Stimulated activated CD8-positive, alpha-beta memory T cell treated with anti-CD3 and anti-CD28 coated beads, Interleukin-7, amount 100 ng/mL, for 4 hours (primary cell): ENCODE measurements at regions not wholly inside any gene's neighbourhood (a gene's known extent, or its start where the extent isn't known, plus 50 kb on each side); places are given as distances from the start of the nearest gene placed in this dataset.

Source experiments
- DNase-seq, 2 donors: peaks; one replicate each; pipeline ENCODE4 v3.0.0-alpha.2; 2020; ENCODE audit warnings: low read depth in 2 of 2

DNA sequence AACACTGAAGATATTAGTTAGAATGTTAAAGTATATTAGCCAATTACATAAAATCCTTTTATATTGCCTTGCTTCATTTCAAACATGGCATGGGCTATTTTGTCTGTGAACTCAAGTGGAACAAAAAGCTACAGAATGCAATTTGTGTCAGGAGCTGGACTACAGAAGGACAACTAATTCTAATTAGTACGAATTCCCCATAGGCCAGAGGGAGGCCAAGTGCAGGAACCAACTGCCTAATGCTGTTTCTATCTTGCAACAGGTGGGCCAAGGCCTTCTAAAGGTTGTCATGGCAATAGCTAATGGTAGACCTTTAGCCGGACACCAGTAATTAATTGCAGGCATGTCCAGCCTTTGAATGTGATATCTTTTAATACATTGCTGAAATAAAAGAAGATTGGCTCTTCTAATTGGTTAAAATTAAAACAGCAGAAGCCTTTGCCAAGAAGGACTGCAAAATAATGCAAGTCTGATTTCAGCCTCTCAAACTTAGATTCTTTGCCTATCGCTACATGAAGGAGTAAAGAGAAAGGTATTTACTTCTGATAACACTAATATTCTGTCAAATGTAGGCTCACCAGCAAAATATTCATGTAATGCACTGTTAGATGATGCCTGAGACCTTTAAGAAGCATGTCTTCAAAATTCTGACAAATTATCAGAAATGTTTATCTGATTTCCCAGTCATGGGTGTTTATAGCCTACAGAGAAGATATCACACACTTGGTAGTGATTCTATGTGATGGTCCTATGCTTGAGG is 232.1 kb downstream of the LMO4 start:
- DNase-seq: no peak

DNA sequence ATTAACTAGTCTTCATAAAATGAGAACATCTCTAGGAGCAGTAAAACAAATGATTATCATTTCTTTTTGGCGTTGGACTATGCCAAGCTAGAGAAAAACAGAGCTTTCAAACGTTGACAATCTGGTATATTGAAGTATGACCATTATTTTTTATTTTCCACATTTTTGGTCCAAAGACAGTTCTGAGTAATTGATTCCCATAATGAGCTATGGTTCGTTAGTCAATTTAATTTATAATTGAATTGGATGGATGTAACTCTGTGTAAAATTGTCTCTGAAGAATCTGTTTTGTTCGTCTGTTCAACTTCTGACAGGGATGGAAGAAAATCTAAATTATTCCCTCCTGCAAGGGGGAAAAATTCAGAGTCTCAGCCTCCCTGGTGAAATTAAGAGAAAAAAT is 234.5 kb downstream of the LMO4 start:
- DNase-seq: no peak

- DNase-seq: no peak
Observed at GRCh38 chr1:87565861-87566260, 237.2 kb downstream of the LMO4 start.

GRCh38 chr1:87568005-87568404 is 239.3 kb downstream of the LMO4 start:
- DNase-seq: no peak

GRCh38 chr1:87568911-87569310 is 240.2 kb downstream of the LMO4 start:
- no peak for DNase-seq

DNA sequence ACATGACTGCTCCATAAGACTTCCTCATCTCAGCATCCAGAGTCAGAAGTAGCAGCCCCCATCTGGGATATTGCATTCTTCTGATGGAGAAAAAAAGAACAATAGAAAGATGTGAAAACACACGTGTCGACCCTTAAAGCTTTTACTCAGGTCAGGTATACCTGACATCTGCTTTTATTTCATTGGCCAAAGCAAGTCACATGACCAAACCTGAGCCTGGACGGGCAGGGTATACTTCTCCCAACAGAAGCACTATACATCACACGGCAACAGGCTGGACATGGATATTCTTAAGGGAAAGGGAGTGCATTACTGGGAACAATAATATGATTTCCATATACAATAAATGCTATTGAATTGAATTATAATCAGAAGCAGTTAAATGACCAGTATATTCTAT is 243.3 kb downstream of the LMO4 start:
- DNase-seq: no peak

DNA sequence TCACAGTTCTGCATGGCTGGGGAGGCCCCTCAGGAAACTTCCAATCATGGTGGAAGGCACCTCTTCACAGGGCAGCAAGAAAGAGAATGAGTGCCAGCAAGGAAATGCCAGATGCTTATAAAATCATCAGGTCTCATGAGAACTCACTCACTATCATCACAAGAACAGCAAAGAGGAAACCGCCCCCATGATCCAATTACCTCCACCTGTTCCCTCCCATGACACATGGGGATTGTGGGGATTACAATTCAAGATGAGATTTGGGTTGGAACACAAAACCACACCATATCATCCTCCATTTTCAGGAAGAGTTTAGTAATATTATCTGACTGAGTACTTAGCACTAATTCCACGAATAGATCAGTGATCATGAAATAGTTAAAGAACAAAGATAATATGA is 244.2 kb downstream of the LMO4 start:
- no peak for DNase-seq

DNA sequence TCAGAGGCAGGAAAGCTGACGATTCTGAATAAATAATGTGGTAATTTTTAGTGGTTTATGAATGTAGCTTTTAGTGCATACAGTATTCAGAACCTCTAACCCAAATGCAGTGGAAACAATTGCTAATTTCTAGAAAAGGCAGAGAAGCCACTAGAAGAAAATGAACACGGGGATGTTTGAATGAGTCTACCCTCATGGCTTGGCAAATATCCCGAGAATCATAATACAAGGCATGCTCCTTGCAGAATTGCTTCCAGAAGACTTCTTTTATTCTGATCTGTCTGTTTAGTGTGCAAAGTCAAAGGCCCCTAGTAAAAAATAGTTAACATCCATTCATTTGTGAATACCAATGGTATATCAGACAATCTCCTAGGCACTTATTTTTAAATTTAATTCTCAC is 246.8 kb downstream of the LMO4 start:
- DNase-seq: no peak

GRCh38 chr1:87578464-87578863 is 249.8 kb downstream of the LMO4 start:
- DNase-seq: no peak

- DNase-seq: no peak
Observed at GRCh38 chr1:87583459-87583858, 254.8 kb downstream of the LMO4 start.

DNA sequence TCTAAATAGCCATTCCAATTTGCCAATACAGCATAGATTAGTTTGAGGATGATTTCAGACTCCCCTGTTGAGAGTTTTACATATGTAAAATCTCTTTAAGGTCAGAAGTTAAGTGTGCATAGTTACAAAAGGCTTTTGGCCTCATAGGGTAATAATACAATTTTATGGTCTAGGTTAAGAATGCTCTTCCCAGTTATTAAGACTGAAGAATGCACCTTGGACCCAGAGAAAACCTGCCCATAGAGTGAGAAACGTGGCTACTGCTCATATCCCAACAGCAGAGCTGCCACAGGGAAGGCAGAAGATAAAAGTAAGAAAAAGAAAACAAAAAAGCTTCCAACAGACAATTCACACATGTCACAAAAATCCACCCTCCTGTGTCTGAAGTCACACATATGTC is 255.9 kb downstream of the LMO4 start:
- no peak for DNase-seq

GRCh38 chr1:87586501-87586900 is 257.8 kb downstream of the LMO4 start:
- DNase-seq: no peak

- DNase-seq: no peak
Observed at GRCh38 chr1:87588495-87588894, 259.8 kb downstream of the LMO4 start.

GRCh38 chr1:87591492-87591891 is 262.8 kb downstream of the LMO4 start:
- no peak for DNase-seq

DNA sequence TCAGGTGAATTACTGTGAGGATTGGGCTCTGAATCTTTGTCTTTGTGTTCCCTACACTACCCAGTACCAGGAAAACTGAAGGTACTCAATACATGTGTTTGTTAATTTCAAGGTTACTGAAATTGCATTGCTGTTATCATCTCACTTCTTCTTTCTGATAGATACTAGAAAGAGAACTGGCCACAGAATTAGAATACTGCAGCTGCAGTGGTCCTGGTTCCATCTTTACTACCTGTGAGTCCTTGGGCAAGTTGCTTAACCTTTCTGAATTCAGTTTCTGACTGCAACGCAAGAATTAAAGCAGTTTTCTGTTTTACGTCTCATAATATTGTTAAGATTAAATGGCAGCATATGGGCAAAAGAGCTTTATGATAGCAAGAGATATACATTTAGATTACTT is 263.5 kb downstream of the LMO4 start:
- DNase-seq: no peak

DNA sequence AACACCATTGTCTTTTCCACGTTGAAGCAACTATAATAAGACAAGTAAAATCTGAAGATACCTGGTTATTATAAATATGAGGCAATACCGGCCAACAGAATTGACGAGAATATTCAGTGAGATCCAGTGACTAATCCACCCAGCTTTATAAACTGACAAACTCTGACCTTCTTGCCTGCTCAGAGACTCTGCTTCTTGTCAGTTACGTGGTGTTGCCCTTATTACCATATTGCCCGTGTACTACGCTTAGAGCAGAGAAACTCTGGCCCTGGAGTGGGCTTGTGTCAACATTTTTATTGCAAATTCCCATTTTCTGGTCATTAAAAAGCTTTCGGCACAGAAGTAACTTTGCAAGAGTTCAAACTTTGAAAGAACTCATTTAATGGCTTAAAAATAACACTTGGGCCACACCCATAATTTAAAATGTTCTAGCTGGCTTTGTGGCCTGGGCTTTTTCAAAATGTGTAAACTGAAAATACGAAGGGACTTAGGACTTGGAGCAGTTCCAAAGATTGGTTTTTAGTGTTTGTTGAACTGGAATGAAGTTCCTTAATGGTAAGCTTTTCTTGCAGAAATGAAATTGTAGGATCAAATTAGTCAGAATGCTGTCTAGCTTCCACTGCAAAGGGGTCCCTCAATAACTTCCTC is 266.2 kb downstream of the LMO4 start:
- DNase-seq: no peak

- DNase-seq: no peak
Observed at GRCh38 chr1:87595384-87595781, 266.7 kb downstream of the LMO4 start.

DNA sequence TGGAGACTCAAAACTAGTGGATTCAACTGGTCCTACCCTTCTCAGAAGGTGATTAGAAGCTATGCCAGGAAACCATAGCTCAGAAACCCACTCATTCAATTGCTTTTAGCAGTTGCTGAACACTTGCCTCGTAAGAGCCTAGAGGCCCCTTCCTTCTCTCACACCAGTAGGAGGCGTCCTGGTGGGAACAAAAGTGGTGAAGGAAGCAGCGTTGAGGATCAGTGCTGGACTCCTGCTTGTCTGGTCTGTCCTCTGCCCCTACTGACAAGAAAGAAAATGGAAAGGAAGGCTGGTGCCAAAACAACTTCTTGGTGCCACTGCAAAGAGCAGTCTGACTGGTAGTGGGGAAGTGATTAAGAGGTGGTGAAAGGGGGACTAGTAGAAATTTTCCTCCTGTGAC is 269.7 kb downstream of the LMO4 start:
- DNase-seq: no peak

- DNase-seq: no peak
Observed at GRCh38 chr1:87599569-87599968, 270.9 kb downstream of the LMO4 start.

GRCh38 chr1:87600055-87600850 is 271.6 kb downstream of the LMO4 start:
- DNase-seq: no peak

DNA sequence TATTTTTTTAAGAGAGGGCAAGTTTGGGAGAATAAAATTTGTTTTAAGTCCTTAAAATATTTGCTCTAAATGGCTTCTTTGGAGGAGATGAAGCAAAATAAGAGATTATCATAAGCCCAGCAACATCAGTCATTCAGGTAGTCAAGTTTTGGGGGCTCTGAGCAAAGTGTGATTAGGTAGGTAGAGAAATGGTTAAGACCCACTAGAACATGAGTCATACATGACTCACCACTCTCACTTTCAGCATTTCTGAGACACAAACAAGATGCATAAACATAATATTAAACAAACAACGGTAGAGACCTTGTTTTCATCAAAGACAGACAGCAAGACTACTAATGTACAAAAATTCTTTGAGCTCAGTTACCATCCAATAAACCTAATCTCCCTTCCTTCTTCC is 272.2 kb downstream of the LMO4 start:
- DNase-seq: no peak

DNA sequence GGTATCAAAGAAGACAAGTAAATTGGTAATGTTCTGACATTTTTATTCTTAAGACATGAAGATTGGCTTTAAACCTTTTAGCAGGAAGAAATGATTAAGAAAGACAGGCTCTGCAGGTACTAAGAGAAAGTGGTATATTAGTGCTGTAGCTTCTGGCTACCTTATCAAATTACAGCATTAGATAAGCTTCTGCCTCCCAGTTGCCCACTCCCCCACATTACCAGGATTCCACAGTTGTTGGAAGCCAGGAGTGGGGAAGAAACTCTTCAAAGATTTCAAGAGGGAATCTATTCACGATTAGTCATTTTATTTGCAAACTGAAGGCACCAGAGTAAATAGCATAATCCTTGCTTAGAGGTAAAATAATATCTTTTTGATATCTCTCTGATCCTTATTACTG is 274.9 kb downstream of the LMO4 start:
- DNase-seq: no peak

GRCh38 chr1:87612956-87613355 is 284.3 kb downstream of the LMO4 start:
- DNase-seq: no peak
